ENCODE measurements at regions not wholly inside any gene's neighbourhood (a gene's known extent, or its start where the extent isn't known, plus 50 kb on each side); places are given as distances from the start of the nearest gene placed in this dataset.

DNA sequence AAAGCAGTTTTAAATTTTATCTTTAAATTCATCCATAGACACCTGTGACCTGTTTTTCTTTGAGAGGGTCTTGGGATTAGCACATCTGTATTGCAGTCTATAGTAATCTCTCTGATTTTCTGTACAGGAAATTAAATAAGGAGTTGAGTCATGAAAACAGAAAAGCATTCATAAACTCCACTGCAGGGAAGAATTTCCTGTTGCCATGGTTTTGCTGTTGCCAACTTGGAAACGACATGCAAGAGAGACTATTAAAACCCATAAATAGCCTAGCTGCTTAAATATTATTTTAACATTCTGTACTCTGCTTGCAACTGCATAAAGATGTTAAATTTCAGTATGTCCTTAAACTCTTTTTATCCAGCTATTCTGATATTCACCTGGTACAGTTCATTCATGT is 281.0 kb upstream of the RGS6 start:
- TF ChIP-seq NFYB (CRISPR knock-in tag; conservative IDR thresholded peaks at IDR 0.05; ENCODE audit: low read depth), result no peak
- no peak for TF ChIP-seq ESRRA (CRISPR knock-in tag; IDR thresholded peaks at IDR 0.05; ENCODE audit: borderline replicate concordance)
- TF ChIP-seq TCF7 (CRISPR knock-in tag; IDR thresholded peaks at IDR 0.05; ENCODE audit: low read depth), result no peak
- TF ChIP-seq, protein P1, sequence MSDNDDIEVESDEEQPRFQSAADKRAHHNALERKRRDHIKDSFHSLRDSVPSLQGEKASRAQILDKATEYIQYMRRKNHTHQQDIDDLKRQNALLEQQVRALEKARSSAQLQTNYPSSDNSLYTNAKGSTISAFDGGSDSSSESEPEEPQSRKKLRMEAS (CRISPR knock-in tag; IDR thresholded peaks at IDR 0.05), result no peak
- TF ChIP-seq JAZF1 (CRISPR knock-in tag; IDR thresholded peaks at IDR 0.05), result no peak
- no peak for TF ChIP-seq ZNF121 (CRISPR knock-in tag; IDR thresholded peaks at IDR 0.05)
- TF ChIP-seq, protein P2, sequence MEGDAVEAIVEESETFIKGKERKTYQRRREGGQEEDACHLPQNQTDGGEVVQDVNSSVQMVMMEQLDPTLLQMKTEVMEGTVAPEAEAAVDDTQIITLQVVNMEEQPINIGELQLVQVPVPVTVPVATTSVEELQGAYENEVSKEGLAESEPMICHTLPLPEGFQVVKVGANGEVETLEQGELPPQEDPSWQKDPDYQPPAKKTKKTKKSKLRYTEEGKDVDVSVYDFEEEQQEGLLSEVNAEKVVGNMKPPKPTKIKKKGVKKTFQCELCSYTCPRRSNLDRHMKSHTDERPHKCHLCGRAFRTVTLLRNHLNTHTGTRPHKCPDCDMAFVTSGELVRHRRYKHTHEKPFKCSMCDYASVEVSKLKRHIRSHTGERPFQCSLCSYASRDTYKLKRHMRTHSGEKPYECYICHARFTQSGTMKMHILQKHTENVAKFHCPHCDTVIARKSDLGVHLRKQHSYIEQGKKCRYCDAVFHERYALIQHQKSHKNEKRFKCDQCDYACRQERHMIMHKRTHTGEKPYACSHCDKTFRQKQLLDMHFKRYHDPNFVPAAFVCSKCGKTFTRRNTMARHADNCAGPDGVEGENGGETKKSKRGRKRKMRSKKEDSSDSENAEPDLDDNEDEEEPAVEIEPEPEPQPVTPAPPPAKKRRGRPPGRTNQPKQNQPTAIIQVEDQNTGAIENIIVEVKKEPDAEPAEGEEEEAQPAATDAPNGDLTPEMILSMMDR (IDR thresholded peaks at IDR 0.05), result no peak
- TF ChIP-seq, protein P3, sequence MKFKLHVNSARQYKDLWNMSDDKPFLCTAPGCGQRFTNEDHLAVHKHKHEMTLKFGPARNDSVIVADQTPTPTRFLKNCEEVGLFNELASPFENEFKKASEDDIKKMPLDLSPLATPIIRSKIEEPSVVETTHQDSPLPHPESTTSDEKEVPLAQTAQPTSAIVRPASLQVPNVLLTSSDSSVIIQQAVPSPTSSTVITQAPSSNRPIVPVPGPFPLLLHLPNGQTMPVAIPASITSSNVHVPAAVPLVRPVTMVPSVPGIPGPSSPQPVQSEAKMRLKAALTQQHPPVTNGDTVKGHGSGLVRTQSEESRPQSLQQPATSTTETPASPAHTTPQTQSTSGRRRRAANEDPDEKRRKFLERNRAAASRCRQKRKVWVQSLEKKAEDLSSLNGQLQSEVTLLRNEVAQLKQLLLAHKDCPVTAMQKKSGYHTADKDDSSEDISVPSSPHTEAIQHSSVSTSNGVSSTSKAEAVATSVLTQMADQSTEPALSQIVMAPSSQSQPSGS (CRISPR knock-in tag; IDR thresholded peaks at IDR 0.05; ENCODE audit: borderline replicate concordance, low read depth), result no peak
- TF ChIP-seq, protein P4, sequence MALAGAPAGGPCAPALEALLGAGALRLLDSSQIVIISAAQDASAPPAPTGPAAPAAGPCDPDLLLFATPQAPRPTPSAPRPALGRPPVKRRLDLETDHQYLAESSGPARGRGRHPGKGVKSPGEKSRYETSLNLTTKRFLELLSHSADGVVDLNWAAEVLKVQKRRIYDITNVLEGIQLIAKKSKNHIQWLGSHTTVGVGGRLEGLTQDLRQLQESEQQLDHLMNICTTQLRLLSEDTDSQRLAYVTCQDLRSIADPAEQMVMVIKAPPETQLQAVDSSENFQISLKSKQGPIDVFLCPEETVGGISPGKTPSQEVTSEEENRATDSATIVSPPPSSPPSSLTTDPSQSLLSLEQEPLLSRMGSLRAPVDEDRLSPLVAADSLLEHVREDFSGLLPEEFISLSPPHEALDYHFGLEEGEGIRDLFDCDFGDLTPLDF (CRISPR knock-in tag; IDR thresholded peaks at IDR 0.05), result no peak
- no peak for TF ChIP-seq OVOL2 (CRISPR knock-in tag; IDR thresholded peaks at IDR 0.05; ENCODE audit: borderline replicate concordance)
- TF ChIP-seq, protein P5, sequence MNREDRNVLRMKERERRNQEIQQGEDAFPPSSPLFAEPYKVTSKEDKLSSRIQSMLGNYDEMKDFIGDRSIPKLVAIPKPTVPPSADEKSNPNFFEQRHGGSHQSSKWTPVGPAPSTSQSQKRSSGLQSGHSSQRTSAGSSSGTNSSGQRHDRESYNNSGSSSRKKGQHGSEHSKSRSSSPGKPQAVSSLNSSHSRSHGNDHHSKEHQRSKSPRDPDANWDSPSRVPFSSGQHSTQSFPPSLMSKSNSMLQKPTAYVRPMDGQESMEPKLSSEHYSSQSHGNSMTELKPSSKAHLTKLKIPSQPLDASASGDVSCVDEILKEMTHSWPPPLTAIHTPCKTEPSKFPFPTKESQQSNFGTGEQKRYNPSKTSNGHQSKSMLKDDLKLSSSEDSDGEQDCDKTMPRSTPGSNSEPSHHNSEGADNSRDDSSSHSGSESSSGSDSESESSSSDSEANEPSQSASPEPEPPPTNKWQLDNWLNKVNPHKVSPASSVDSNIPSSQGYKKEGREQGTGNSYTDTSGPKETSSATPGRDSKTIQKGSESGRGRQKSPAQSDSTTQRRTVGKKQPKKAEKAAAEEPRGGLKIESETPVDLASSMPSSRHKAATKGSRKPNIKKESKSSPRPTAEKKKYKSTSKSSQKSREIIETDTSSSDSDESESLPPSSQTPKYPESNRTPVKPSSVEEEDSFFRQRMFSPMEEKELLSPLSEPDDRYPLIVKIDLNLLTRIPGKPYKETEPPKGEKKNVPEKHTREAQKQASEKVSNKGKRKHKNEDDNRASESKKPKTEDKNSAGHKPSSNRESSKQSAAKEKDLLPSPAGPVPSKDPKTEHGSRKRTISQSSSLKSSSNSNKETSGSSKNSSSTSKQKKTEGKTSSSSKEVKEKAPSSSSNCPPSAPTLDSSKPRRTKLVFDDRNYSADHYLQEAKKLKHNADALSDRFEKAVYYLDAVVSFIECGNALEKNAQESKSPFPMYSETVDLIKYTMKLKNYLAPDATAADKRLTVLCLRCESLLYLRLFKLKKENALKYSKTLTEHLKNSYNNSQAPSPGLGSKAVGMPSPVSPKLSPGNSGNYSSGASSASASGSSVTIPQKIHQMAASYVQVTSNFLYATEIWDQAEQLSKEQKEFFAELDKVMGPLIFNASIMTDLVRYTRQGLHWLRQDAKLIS (CRISPR knock-in tag; IDR thresholded peaks at IDR 0.05; ENCODE audit: borderline replicate concordance), result no peak
- TF ChIP-seq CREB1 (CRISPR knock-in tag; IDR thresholded peaks at IDR 0.05), result no peak
- TF ChIP-seq, protein P6, sequence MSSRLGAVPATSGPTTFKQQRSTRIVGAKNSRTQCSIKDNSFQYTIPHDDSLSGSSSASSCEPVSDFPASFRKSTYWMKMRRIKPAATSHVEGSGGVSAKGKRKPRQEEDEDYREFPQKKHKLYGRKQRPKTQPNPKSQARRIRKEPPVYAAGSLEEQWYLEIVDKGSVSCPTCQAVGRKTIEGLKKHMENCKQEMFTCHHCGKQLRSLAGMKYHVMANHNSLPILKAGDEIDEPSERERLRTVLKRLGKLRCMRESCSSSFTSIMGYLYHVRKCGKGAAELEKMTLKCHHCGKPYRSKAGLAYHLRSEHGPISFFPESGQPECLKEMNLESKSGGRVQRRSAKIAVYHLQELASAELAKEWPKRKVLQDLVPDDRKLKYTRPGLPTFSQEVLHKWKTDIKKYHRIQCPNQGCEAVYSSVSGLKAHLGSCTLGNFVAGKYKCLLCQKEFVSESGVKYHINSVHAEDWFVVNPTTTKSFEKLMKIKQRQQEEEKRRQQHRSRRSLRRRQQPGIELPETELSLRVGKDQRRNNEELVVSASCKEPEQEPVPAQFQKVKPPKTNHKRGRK (CRISPR knock-in tag; IDR thresholded peaks at IDR 0.05; ENCODE audit: borderline replicate concordance), result no peak
- no peak for TF ChIP-seq RELA (CRISPR knock-in tag; IDR thresholded peaks at IDR 0.05; ENCODE audit: borderline replicate concordance)

Data from WTC11 (cell line).